GM12878 (cell line): ENCODE measurements at regions not wholly inside any gene's neighbourhood (a gene's known extent, or its start where the extent isn't known, plus 50 kb on each side); places are given as distances from the start of the nearest gene placed in this dataset.

Experiments used
- ATAC-seq: fragments of 200-7000 bp; cut with Tn5 transposase; 3 replicates; pipeline ENCODE4 v1.9.1; 2020; ENCODE audit warnings: mild to moderate bottlenecking, moderate library complexity
- BruUV-seq: library from RNA; stranded (reverse); fragments of 400-500 nt; replicated peaks from 2 replicates; lab custom pipeline; 2021; lab: Mats Ljungman, UMichigan
- CTCF ChIA-PET: fragments of 300-600 bp; sonication (Branson Sonifier 250); formaldehyde crosslinking; extraction: SDS; loops from one replicate; lab custom pipeline; 2021; ENCODE audit warnings: inconsistent platforms; lab: Yijun Ruan, JAX
- POLR2A ChIA-PET: fragments of 350-600 bp; formaldehyde crosslinking; extraction: SDS; loops from one replicate; lab custom pipeline; 2021; ENCODE audit warnings: inconsistent platforms; lab: Charles Lee
- RAD21 ChIA-PET: fragments of 300-600 bp; sonication (Branson Sonifier 250); formaldehyde crosslinking; loops from one replicate; lab custom pipeline; 2023; ENCODE audit warnings: antibody characterized with exemption; ENCODE audit not compliant: unreplicated experiment; lab: Charles Lee
- SMC1A ChIA-PET: fragments of 300-600 bp; sonication (Branson Sonifier 250); formaldehyde crosslinking; loops from one replicate; lab custom pipeline; 2023; ENCODE audit not compliant: unreplicated experiment, uncharacterized antibody; lab: Charles Lee
- DNase-seq: peaks from one replicate; pipeline ENCODE4 v3.0.0-alpha.2; 2011; ENCODE audit warnings: low read depth, low spot score
- FAIRE-seq: peaks from 3 replicates; lab custom pipeline; 2011; peaks lifted over from hg19 to GRCh38; lab: Jason Lieb, UNC
- H2AFZ ChIP-seq: 2 replicates; pipeline ENCODE4 v1.6.0; 2011; ENCODE audit warnings: low read depth, low read length, control low read depth; ENCODE audit not compliant: control insufficient read depth
- H3K27ac ChIP-seq: 2 replicates; pipeline ENCODE4 v1.5.1; 2011; ENCODE audit warnings: control low read depth; ENCODE audit not compliant: control insufficient read depth, insufficient read depth
- H3K27me3 ChIP-seq, 2 experiments: replicated peaks in 1 of 2; 2 replicates each; pipeline versions ENCODE4 v1.6.0 to v1.6.1; 2011; ENCODE audit warnings: low read length in 1 of 2; ENCODE audit not compliant: control insufficient read depth in 2 of 2, insufficient read depth in 2 of 2
- H3K36me3 ChIP-seq, 2 experiments: 2 replicates each; pipeline ENCODE4 v1.5.1; 2011; ENCODE audit warnings: low read length in 1 of 2; ENCODE audit not compliant: control insufficient read depth in 2 of 2, insufficient read depth in 2 of 2
- H3K4me1 ChIP-seq: 2 replicates; pipeline ENCODE4 v1.6.1; 2011; ENCODE audit warnings: mild to moderate bottlenecking, low read length, moderate library complexity, mixed read lengths; ENCODE audit not compliant: control insufficient read depth, insufficient read depth
- H3K4me2 ChIP-seq: 2 replicates; pipeline ENCODE4 v1.6.0; 2011; ENCODE audit warnings: control low read depth; ENCODE audit not compliant: control insufficient read depth, insufficient read depth
- H3K4me3 ChIP-seq: fragments of 200-600 bp; sonication (generic); 2 replicates; pipeline ENCODE4 v1.5.1; 2016
- H3K79me2 ChIP-seq: 2 replicates; pipeline ENCODE4 v1.6.0; 2011; ENCODE audit warnings: low read length; ENCODE audit not compliant: control insufficient read depth, insufficient read depth
- H3K9ac ChIP-seq: 2 replicates; pipeline ENCODE4 v1.8.0; 2011; ENCODE audit warnings: low read length, control low read depth, mixed read lengths; ENCODE audit not compliant: control insufficient read depth, insufficient read depth
- H3K9me3 ChIP-seq: replicated peaks from 3 replicates; pipeline ENCODE4 v1.5.1; 2011; ENCODE audit warnings: mild to moderate bottlenecking, low read length; ENCODE audit not compliant: control insufficient read depth, insufficient read depth
- H4K20me1 ChIP-seq: 2 replicates; pipeline ENCODE4 v1.6.0; 2011; ENCODE audit not compliant: control insufficient read depth, insufficient read depth
- CREM ChIP-seq: IDR thresholded peaks from 2 replicates; pipeline ENCODE4 v1.6.1; 2014; ENCODE audit warnings: antibody characterized with exemption, low read depth
- EP300 ChIP-seq, 2 experiments: fragments of 150-350 bp in 1 of 2; IDR thresholded peaks; 2 replicates each; pipeline ENCODE4 v1.6.1; 2011 to 2012; ENCODE audit warnings: low read depth in 2 of 2, low read length in 2 of 2, borderline replicate concordance in 1 of 2, improper control_type of control experiment in 1 of 2, inconsistent platforms in 1 of 2; ENCODE audit not compliant: control insufficient read depth in 1 of 2
- ETV6 ChIP-seq, 2 experiments: fragments of 450-650 bp in 1 of 2; IDR thresholded peaks in 1 of 2; conservative IDR thresholded peaks in 1 of 2; 2 replicates each; pipeline ENCODE4 v1.6.1; 2014; ENCODE audit warnings: antibody characterized with exemption in 1 of 2, borderline replicate concordance in 1 of 2, low read depth in 1 of 2, mild to moderate bottlenecking in 1 of 2, moderate library complexity in 1 of 2
- GABPA ChIP-seq: IDR thresholded peaks from 2 replicates; pipeline ENCODE4 v1.6.1; 2014; ENCODE audit warnings: antibody characterized with exemption, low read depth, mild to moderate bottlenecking, inconsistent platforms
- HCFC1 ChIP-seq: fragments of 150-350 bp; IDR thresholded peaks from 2 replicates; pipeline ENCODE4 v1.6.1; 2014; ENCODE audit warnings: low read length
- IKZF1 ChIP-seq: fragments of 450-650 bp; conservative IDR thresholded peaks from 2 replicates; pipeline ENCODE4 v1.6.1; 2017; ENCODE audit warnings: antibody characterized with exemption, mild to moderate bottlenecking
- MAX ChIP-seq: IDR thresholded peaks from 2 replicates; pipeline ENCODE4 v1.6.1; 2012; ENCODE audit warnings: low read depth, low read length, improper control_type of control experiment
- NBN ChIP-seq: fragments of 450-650 bp; IDR thresholded peaks from 2 replicates; pipeline ENCODE4 v1.6.1; 2016
- NFIC ChIP-seq: IDR thresholded peaks from 2 replicates; pipeline ENCODE4 v1.6.1; 2012; ENCODE audit warnings: low read depth, mild to moderate bottlenecking, inconsistent platforms, low read length, moderate library complexity
- NFYA ChIP-seq: IDR thresholded peaks from 2 replicates; pipeline ENCODE4 v1.6.1; 2011; ENCODE audit warnings: low read depth, mild to moderate bottlenecking, low read length, improper control_type of control experiment, borderline replicate concordance
- NKRF ChIP-seq: fragments of 450-650 bp; conservative IDR thresholded peaks from 2 replicates; pipeline ENCODE4 v1.6.1; 2017; ENCODE audit warnings: mild to moderate bottlenecking, moderate library complexity
- RAD21 ChIP-seq: IDR thresholded peaks from 2 replicates; pipeline ENCODE4 v1.6.1; 2011; ENCODE audit warnings: mild to moderate bottlenecking, low read depth, low read length, moderate library complexity; ENCODE audit not compliant: insufficient read depth
- SIX5 ChIP-seq: IDR thresholded peaks from 2 replicates; pipeline ENCODE4 v1.6.1; 2011; ENCODE audit warnings: mild to moderate bottlenecking, low read depth, low read length, moderate library complexity; ENCODE audit not compliant: severe bottlenecking
- SUPT20H ChIP-seq: IDR thresholded peaks from 2 replicates; pipeline ENCODE4 v1.6.1; 2011; ENCODE audit warnings: low read depth, mild to moderate bottlenecking, low read length, moderate library complexity, borderline replicate concordance; ENCODE audit not compliant: control insufficient read depth
- TCF7 ChIP-seq: IDR thresholded peaks from 2 replicates; pipeline ENCODE4 v1.6.1; 2014; ENCODE audit warnings: antibody characterized with exemption, borderline replicate concordance
- YBX1 ChIP-seq: fragments of 450-650 bp; IDR thresholded peaks from 2 replicates; pipeline ENCODE4 v1.6.1; 2016; ENCODE audit warnings: antibody characterized with exemption
- WGBS: methylation state at CpG from one replicate; pipeline ENCODE4 v1.1.6; 2016; ENCODE audit warnings: low lambda C conversion rate; ENCODE audit not compliant: insufficient replicate concordance, insufficient coverage; ENCODE audit errors: missing lambda C conversion rate; 5-methylcytosine and 5-hydroxymethylcytosine counted together
- in situ Hi-C: fragments of 300-500 bp; cut with MboI; formaldehyde crosslinking; loops from 9 replicates; pipeline ENCODE4 v1.14.3; 2018; ENCODE audit warnings: mixed read lengths
- intact Hi-C: fragments of 100-400 bp; cut with micrococcal nuclease; formaldehyde crosslinking; loops from one replicate; pipeline ENCODE4 v1.14.2; 2022; ENCODE audit not compliant: unreplicated experiment

- RAD21 ChIA-PET: no interaction called here
- H3K4me1 ChIP-seq: no peaks in the 10 kb centered on the region
- no peaks in the 10 kb centered on the region for H3K9me3 ChIP-seq
- no peak overlapping the region for H3K4me2 ChIP-seq
- BruUV-seq: no TSS peak
- no peak for FAIRE-seq
- POLR2A ChIA-PET: no interaction called here
- H3K27me3 ChIP-seq: peaks cover 0 to 2% of the 10 kb centered on the region in 2 experiments; a peak in 2 of 4 replicates
- no peak for ATAC-seq
- SMC1A ChIA-PET: interaction anchor here (0.7 to 1.3 kb wide), 4 partner anchors 12 to 323 kb away, joined by 3 to 4 read pairs (median 4); no protein-coding TSS in a partner anchor
- no peak overlapping the region for H3K9ac ChIP-seq
- CTCF ChIA-PET: no interaction called here
- no peak overlapping the region for H2AFZ ChIP-seq
- no peaks in the 10 kb centered on the region for H3K79me2 ChIP-seq
- H4K20me1 ChIP-seq: no peaks in the 10 kb centered on the region
- no peak for TF ChIP-seq NKRF
- no peak for TF ChIP-seq RAD21
- TF ChIP-seq, all 136 proteins: peak for 0
- no peak for DNase-seq
- WGBS: 44% methylated on average over 4 of the region's 4 CpGs
- intact Hi-C loops: no loop called here
- H3K27ac ChIP-seq: no peak overlapping the region
- H3K36me3 ChIP-seq: no peaks in the 10 kb centered on the region
- H3K4me3 ChIP-seq: no peak overlapping the region
- in situ Hi-C loops: no loop called here
Observed at GRCh38 chr5:56759521-56760216, 55.7 kb upstream of the MAP3K1 start.

- POLR2A ChIA-PET: no interaction called here
- intact Hi-C loops (no loop called here), in situ Hi-C loops (no loop called here)
- BruUV-seq: no TSS peak
- RAD21 ChIA-PET: no interaction called here
- Histone ChIP-seq H3K4me3 (no peak overlapping the region), H3K4me1 (no peaks in the 10 kb centered on the region), H3K79me2 (no peaks in the 10 kb centered on the region), H3K27ac (no peak overlapping the region), H3K27me3 (no peaks in the 10 kb centered on the region), H3K9me3 (no peaks in the 10 kb centered on the region; the same call in 2 of the 3 replicates), H3K9ac (no peak overlapping the region), H3K36me3 (no peaks in the 10 kb centered on the region), H3K4me2 (no peak overlapping the region), H2AFZ (no peak overlapping the region), H4K20me1 (no peaks in the 10 kb centered on the region)
- DNase-seq (no peak), FAIRE-seq (no peak), ATAC-seq (no peak)
- 29% methylated on average over 5 of the region's 5 CpGs for WGBS
- SMC1A ChIA-PET: no interaction called here
- CTCF ChIA-PET: no interaction called here
- TF ChIP-seq IKZF1 (no peak), NBN (no peak), GABPA (no peak), SUPT20H (no peak), MAX (no peak), SIX5 (no peak), NFIC (no peak), ETV6 (conservative IDR thresholded peaks at IDR 0.05 in 1 of 2, IDR thresholded peaks at IDR 0.05 in 1 of 2; ENCODE audit: borderline replicate concordance in 1 of 2, low read depth in 1 of 2) (no peak), CREM (no peak), NFYA (no peak), TCF7 (no peak), HCFC1 (no peak), EP300 (IDR thresholded peaks at IDR 0.05; ENCODE audit: borderline replicate concordance in 1 of 2, control insufficient read depth in 1 of 2, low read depth in 2 of 2, low read length in 2 of 2) (no peak), YBX1 (no peak)
Observed at GRCh38 chr5:56757077-56757476, 58.3 kb upstream of the MAP3K1 start.
